Caco-2 (cell line): ENCODE measurements at regions not wholly inside any gene's neighbourhood (a gene's known extent, or its start where the extent isn't known, plus 50 kb on each side); places are given as distances from the start of the nearest gene placed in this dataset.

Source experiments
- BruUV-seq: library from RNA; stranded (reverse); fragments of 400-500 nt; replicated peaks from 2 replicates; lab custom pipeline; 2021; lab: Mats Ljungman, UMichigan
- CTCF ChIA-PET: fragments of 300-600 bp; sonication (Branson Sonifier 250); formaldehyde crosslinking; loops from one replicate; lab custom pipeline; 2022; ENCODE audit warnings: antibody characterized with exemption; lab: Charles Lee
- POLR2A ChIA-PET: fragments of 300-600 bp; sonication (Branson Sonifier 250); formaldehyde crosslinking; loops from one replicate; lab custom pipeline; 2022; ENCODE audit warnings: antibody characterized with exemption; lab: Charles Lee
- DNase-seq, 2 experiments: peaks; one replicate each; pipeline versions ENCODE4 v3.0.0 to v3.0.0-alpha.2; 2020 to 2022
- H3K27me3 ChIP-seq: replicated peaks from 2 replicates; pipeline ENCODE4 v1.6.0; 2011; ENCODE audit warnings: low read length; ENCODE audit not compliant: control insufficient read depth, insufficient read depth
- H3K36me3 ChIP-seq: 2 replicates; pipeline ENCODE4 v1.5.1; 2011; ENCODE audit warnings: low read length; ENCODE audit not compliant: control insufficient read depth, insufficient read depth
- H3K4me1 ChIP-seq: fragments of 250-450 bp; sonication (Bioruptor Pico); 2 replicates; pipeline ENCODE4 v1.5.1; 2020; ENCODE audit warnings: mild to moderate bottlenecking
- H3K4me3 ChIP-seq: 2 replicates; pipeline ENCODE4 v1.5.1; 2011; ENCODE audit warnings: low read depth, mild to moderate bottlenecking, control low read depth, low read length
- H3K9me3 ChIP-seq: fragments of 250-450 bp; sonication (Bioruptor Pico); 2 replicates; pipeline ENCODE4 v1.5.1; 2020; ENCODE audit warnings: mild to moderate bottlenecking, moderate library complexity
- H3K27ac Mint-ChIP-seq: one replicate; pipeline ENCODE4 v1.8.0; 2022; ENCODE audit warnings: mixed read lengths; ENCODE audit not compliant: unreplicated experiment
- H3K27me3 Mint-ChIP-seq: one replicate; pipeline ENCODE4 v1.8.0; 2022; ENCODE audit warnings: mixed read lengths; ENCODE audit not compliant: insufficient read depth, unreplicated experiment
- H3K36me3 Mint-ChIP-seq: one replicate; pipeline ENCODE4 v1.8.0; 2022; ENCODE audit warnings: mild to moderate bottlenecking, mixed read lengths; ENCODE audit not compliant: insufficient read depth, unreplicated experiment
- H3K4me1 Mint-ChIP-seq: one replicate; pipeline ENCODE4 v1.8.0; 2022; ENCODE audit warnings: low read depth, mixed read lengths; ENCODE audit not compliant: unreplicated experiment
- H3K4me3 Mint-ChIP-seq: one replicate; pipeline ENCODE4 v1.8.0; 2022; ENCODE audit warnings: mild to moderate bottlenecking, moderate library complexity, mixed read lengths; ENCODE audit not compliant: unreplicated experiment
- H3K9me3 Mint-ChIP-seq: one replicate; pipeline ENCODE4 v1.8.0; 2022; ENCODE audit warnings: mixed read lengths; ENCODE audit not compliant: unreplicated experiment
- CTCF ChIP-seq, 2 experiments: fragments of 200-600 bp in 1 of 2; IDR thresholded peaks; 1 replicate in 1 of 2; 2 replicates in 1 of 2; pipeline versions ENCODE4 v1.5.1 to v1.8.0; 2011 to 2022; ENCODE audit warnings: antibody characterized with exemption in 1 of 2, control low read depth in 1 of 2, inconsistent platforms in 1 of 2, low read depth in 1 of 2, low read length in 1 of 2, mild to moderate bottlenecking in 1 of 2, moderate library complexity in 1 of 2; ENCODE audit not compliant: insufficient read depth in 1 of 2, severe bottlenecking in 1 of 2, unreplicated experiment in 1 of 2
- intact Hi-C: fragments of 100-400 bp; cut with micrococcal nuclease; formaldehyde crosslinking; loops from one replicate; pipeline ENCODE4 v1.10.0; 2022; ENCODE audit not compliant: unreplicated experiment

GRCh38 chr14:94887591-94887990 is 117.7 kb upstream of the GSC start:
- Mint-ChIP-seq H3K36me3 (no peaks in the 10 kb centered on the region), H3K27ac (no peak overlapping the region), H3K27me3 (no peaks in the 10 kb centered on the region), H3K4me1 (no peaks in the 10 kb centered on the region), H3K9me3 (no peaks in the 10 kb centered on the region), H3K4me3 (no peak overlapping the region)
- ChIA-PET POLR2A (no interaction called here), CTCF (no interaction called here)
- no peak for TF ChIP-seq CTCF (IDR thresholded peaks at IDR 0.05; ENCODE audit: insufficient read depth in 1 of 2, low read depth in 1 of 2, low read length in 1 of 2, severe bottlenecking in 1 of 2, unreplicated experiment in 1 of 2)
- no peaks in the 10 kb centered on the region for H3K4me1 ChIP-seq
- DNase-seq: no peak
- H3K36me3 ChIP-seq: no peaks in the 10 kb centered on the region
- intact Hi-C loops: no loop called here
- no peaks in the 10 kb centered on the region for H3K27me3 ChIP-seq
- H3K4me3 ChIP-seq: no peak overlapping the region
- no TSS peak for BruUV-seq
- H3K9me3 ChIP-seq: no peaks in the 10 kb centered on the region

GRCh38 chr14:94886931-94887330 is 117.0 kb upstream of the GSC start:
- Mint-ChIP-seq H3K27me3 (no peaks in the 10 kb centered on the region), H3K9me3 (no peaks in the 10 kb centered on the region), H3K4me3 (no peak overlapping the region), H3K36me3 (no peaks in the 10 kb centered on the region), H3K27ac (no peak overlapping the region), H3K4me1 (no peaks in the 10 kb centered on the region)
- POLR2A ChIA-PET: no interaction called here
- CTCF ChIA-PET: no interaction called here
- TF ChIP-seq CTCF (IDR thresholded peaks at IDR 0.05; ENCODE audit: insufficient read depth in 1 of 2, low read depth in 1 of 2, low read length in 1 of 2, severe bottlenecking in 1 of 2, unreplicated experiment in 1 of 2): no peak
- H3K27me3 ChIP-seq: no peaks in the 10 kb centered on the region
- DNase-seq: no peak
- no peak overlapping the region for H3K4me3 ChIP-seq
- no peaks in the 10 kb centered on the region for H3K4me1 ChIP-seq
- BruUV-seq: no TSS peak
- no peaks in the 10 kb centered on the region for H3K36me3 ChIP-seq
- H3K9me3 ChIP-seq: no peaks in the 10 kb centered on the region
- intact Hi-C loops: no loop called here

GRCh38 chr14:94885481-94886155 is 115.7 kb upstream of the GSC start:
- intact Hi-C loops: no loop called here
- Mint-ChIP-seq H3K4me3 (no peak overlapping the region), H3K9me3 (no peaks in the 10 kb centered on the region), H3K27ac (no peak overlapping the region), H3K4me1 (no peaks in the 10 kb centered on the region), H3K36me3 (no peaks in the 10 kb centered on the region), H3K27me3 (no peaks in the 10 kb centered on the region)
- Histone ChIP-seq H3K4me3 (no peak overlapping the region), H3K4me1 (no peaks in the 10 kb centered on the region), H3K9me3 (no peaks in the 10 kb centered on the region), H3K27me3 (no peaks in the 10 kb centered on the region), H3K36me3 (no peaks in the 10 kb centered on the region)
- DNase-seq: no peak
- ChIA-PET CTCF (no interaction called here), POLR2A (no interaction called here)
- TF ChIP-seq CTCF (IDR thresholded peaks at IDR 0.05; ENCODE audit: insufficient read depth in 1 of 2, low read depth in 1 of 2, low read length in 1 of 2, severe bottlenecking in 1 of 2, unreplicated experiment in 1 of 2): no peak
- no TSS peak for BruUV-seq
